ENCODE measurements at regions not wholly inside any gene's neighbourhood (a gene's known extent, or its start where the extent isn't known, plus 50 kb on each side); places are given as distances from the start of the nearest gene placed in this dataset.

- Histone ChIP-seq H3K9me3 (ENCODE audit: control insufficient read depth in 1 of 2, insufficient read depth in 1 of 2, low read depth in 1 of 2, low read length in 2 of 2) (peaks cover 0 to 2% of the 10 kb centered on the region in 2 experiments; a peak in 1 of 4 replicates), H3K9me2 (ENCODE audit: insufficient read depth) (no peaks in the 10 kb centered on the region), H3K27ac (ENCODE audit: low read depth, low read length) (no peak overlapping the region), H2AFZ (ENCODE audit: low read depth, low read length, poor library complexity, severe bottlenecking) (no peak overlapping the region), H3K9ac (ENCODE audit: low read length) (no peak overlapping the region), H3K4me1 (ENCODE audit: control insufficient read depth in 1 of 2, insufficient read depth in 2 of 2, low read length in 2 of 2) (no peaks in the 10 kb centered on the region), H4K20me1 (ENCODE audit: insufficient read depth) (no peaks in the 10 kb centered on the region), H3K79me2 (ENCODE audit: insufficient read depth, low read length) (no peaks in the 10 kb centered on the region), H3K4me2 (ENCODE audit: low read length) (no peak overlapping the region), H3K4me3 (replicated peaks in 1 of 2; ENCODE audit: low read depth in 1 of 2, low read length in 2 of 2) (no peak overlapping the region), H3K27me3 (ENCODE audit: insufficient read depth, low read length) (no peaks in the 10 kb centered on the region), H3K36me3 (ENCODE audit: control insufficient read depth in 1 of 2, insufficient read depth in 2 of 2, low read length in 2 of 2) (no peaks in the 10 kb centered on the region)
- ChIA-PET CTCF (no interaction called here), POLR2A (no interaction called here), RAD21 (ENCODE audit: low non-redundant PET in 1 of 2, low total read pairs in 2 of 2, uncharacterized antibody in 2 of 2, unreplicated experiment in 2 of 2) (no interaction called here)
- intact Hi-C loops (cut with micrococcal nuclease): no loop called here
- ATAC-seq: no peak
- no TSS peak for BruUV-seq (replicated peaks)
- no peak for DNase-seq (ENCODE audit: low read depth, low spot score)
- TF ChIP-seq, protein P1, sequence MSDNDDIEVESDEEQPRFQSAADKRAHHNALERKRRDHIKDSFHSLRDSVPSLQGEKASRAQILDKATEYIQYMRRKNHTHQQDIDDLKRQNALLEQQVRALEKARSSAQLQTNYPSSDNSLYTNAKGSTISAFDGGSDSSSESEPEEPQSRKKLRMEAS (IDR thresholded peaks at IDR 0.05): no peak
- TF ChIP-seq EZH2 (IDR thresholded peaks at IDR 0.05) (no peak), YY1 (IDR thresholded peaks at IDR 0.05; ENCODE audit: extremely low read depth, insufficient replicate concordance, low read depth, low read length) (no peak), EGR1 (IDR thresholded peaks at IDR 0.05; ENCODE audit: low read depth) (no peak), SP1 (IDR thresholded peaks at IDR 0.05; ENCODE audit: low read depth) (no peak), ZNF274 (IDR thresholded peaks at IDR 0.05; ENCODE audit: low read depth, low read length) (no peak), ELF1 (IDR thresholded peaks at IDR 0.05; ENCODE audit: borderline replicate concordance, low read depth) (no peak), CBX3 (IDR thresholded peaks at IDR 0.05; ENCODE audit: low read depth) (no peak), REST (IDR thresholded peaks at IDR 0.05; ENCODE audit: low read depth) (no peak), CEBPB (IDR thresholded peaks at IDR 0.05; ENCODE audit: low read depth) (no peak), SIN3A (IDR thresholded peaks at IDR 0.05; ENCODE audit: low read depth) (no peak), RAD21 (IDR thresholded peaks at IDR 0.05; ENCODE audit: low read depth) (no peak), FOSL1 (IDR thresholded peaks at IDR 0.05; ENCODE audit: low read depth) (no peak), SRF (IDR thresholded peaks at IDR 0.05; ENCODE audit: low read depth) (no peak), EZH2phosphoT487 (IDR thresholded peaks at IDR 0.05; ENCODE audit: borderline replicate concordance) (no peak), TCF7L2 (IDR thresholded peaks at IDR 0.05; ENCODE audit: borderline replicate concordance, extremely low read depth, insufficient read depth, insufficient read length) (no peak), ZFX (IDR thresholded peaks at IDR 0.05) (no peak), JUND (IDR thresholded peaks at IDR 0.05) (no peak), POLR2A (IDR thresholded peaks at IDR 0.05; ENCODE audit: borderline replicate concordance, extremely low read depth, insufficient read depth, insufficient read length) (no peak)
Observed at GRCh38 chr15:45885801-45886200, 251.0 kb downstream of the SQOR start.

All from HCT116 (cell line).